ENCODE measurements at regions not wholly inside any gene's neighbourhood (a gene's known extent, or its start where the extent isn't known, plus 50 kb on each side); places are given as distances from the start of the nearest gene placed in this dataset.

DNA sequence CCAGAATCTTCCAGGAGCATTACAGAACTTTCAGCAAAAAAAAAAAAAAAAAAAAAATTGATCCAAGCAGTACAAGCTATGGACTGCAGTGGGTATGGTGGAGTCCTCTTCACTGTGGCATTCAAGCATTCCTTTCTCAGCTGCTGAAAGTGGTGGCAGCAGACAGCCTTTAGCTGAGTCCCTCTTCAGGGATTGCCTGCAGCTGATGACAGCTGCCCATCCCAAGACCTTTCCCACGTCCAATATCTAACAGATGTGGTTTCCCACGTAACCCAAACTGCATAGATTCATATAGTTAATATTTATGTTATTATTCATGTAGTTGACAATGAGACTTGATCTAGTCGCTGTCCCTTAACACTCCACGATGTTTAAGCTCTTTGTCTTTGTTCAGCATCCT lies 475.9 kb downstream of the TLE1 start:
- TF ChIP-seq, protein P1, sequence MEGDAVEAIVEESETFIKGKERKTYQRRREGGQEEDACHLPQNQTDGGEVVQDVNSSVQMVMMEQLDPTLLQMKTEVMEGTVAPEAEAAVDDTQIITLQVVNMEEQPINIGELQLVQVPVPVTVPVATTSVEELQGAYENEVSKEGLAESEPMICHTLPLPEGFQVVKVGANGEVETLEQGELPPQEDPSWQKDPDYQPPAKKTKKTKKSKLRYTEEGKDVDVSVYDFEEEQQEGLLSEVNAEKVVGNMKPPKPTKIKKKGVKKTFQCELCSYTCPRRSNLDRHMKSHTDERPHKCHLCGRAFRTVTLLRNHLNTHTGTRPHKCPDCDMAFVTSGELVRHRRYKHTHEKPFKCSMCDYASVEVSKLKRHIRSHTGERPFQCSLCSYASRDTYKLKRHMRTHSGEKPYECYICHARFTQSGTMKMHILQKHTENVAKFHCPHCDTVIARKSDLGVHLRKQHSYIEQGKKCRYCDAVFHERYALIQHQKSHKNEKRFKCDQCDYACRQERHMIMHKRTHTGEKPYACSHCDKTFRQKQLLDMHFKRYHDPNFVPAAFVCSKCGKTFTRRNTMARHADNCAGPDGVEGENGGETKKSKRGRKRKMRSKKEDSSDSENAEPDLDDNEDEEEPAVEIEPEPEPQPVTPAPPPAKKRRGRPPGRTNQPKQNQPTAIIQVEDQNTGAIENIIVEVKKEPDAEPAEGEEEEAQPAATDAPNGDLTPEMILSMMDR (IDR thresholded peaks at IDR 0.05): no peak
- TF ChIP-seq EP300 (IDR thresholded peaks at IDR 0.05): no peak
- TF ChIP-seq POLR2AphosphoS5 (IDR thresholded peaks at IDR 0.05): no peak
- no peak for TF ChIP-seq POLR2A (IDR thresholded peaks at IDR 0.05)
- Histone ChIP-seq H3K9me3 (peaks cover 0 to 6% (median 0%) of the 10 kb centered on the region in 3 donors), H3K36me3 (no peaks in the 10 kb centered on the region), H3K4me1 (no peaks in the 10 kb centered on the region), H3K4me3 (no peak overlapping the region), H3K27ac (no peak overlapping the region), H3K27me3 (no peaks in the 10 kb centered on the region)
- 89 to 92% methylated on average over 4 of the region's 4 CpGs for WGBS, 2 donors (ENCODE audit: low coverage in 1 of 2)
- no peak for ATAC-seq

DNA sequence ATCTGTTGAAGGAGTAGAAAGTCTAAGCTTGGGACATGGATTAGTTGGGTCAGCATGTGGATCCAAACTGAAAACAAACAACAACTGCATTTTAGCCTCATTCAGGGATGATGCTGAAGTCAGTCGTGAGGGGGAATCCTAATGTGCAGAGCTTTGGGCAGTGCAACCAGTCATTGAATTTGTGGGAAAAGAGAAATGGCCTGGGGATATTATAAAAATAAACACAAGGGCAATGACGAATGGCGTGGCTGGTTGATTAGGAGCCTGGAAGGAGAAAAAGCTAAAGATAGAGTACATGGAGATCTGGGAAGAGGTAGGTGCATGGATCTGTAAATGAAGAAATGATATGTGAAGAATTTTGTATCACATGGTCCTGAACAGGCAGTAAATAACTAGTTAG lies 477.6 kb downstream of the TLE1 start:
- no peaks in the 10 kb centered on the region for H3K9me3 ChIP-seq
- TF ChIP-seq, protein P1 (IDR thresholded peaks at IDR 0.05): no peak
- TF ChIP-seq EP300 (IDR thresholded peaks at IDR 0.05) (no peak), POLR2AphosphoS5 (IDR thresholded peaks at IDR 0.05) (no peak), POLR2A (IDR thresholded peaks at IDR 0.05) (no peak)
- H3K27ac ChIP-seq: no peak overlapping the region
- no peaks in the 10 kb centered on the region for H3K27me3 ChIP-seq
- H3K36me3 ChIP-seq: no peaks in the 10 kb centered on the region
- WGBS, 2 donors (ENCODE audit: low coverage in 1 of 2): 66 to 68% methylated on average over 2 to 3 of the region's 3 CpGs
- no peak for ATAC-seq
- H3K4me1 ChIP-seq: no peaks in the 10 kb centered on the region
- no peak overlapping the region for H3K4me3 ChIP-seq

DNA sequence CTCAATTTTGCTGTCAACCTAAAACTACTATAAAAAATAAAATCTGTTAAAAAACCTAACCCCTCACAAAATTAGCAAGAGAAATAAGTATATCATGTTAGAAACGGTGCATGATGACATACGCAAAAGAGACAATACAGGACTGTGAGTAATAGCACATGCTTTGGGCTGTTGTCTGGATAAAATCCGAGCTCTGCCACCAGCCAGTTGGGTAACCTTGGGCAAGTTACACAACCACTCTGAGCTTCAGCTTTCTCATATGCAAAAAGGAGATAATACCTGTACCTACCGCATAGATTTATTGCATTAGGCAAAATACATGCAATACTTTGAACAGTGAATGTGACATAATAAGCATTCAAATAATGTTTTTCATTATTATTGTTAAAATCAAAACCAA lies 481.7 kb downstream of the TLE1 start:
- no peak for TF ChIP-seq POLR2AphosphoS5 (IDR thresholded peaks at IDR 0.05)
- TF ChIP-seq, protein P1 (IDR thresholded peaks at IDR 0.05): no peak
- TF ChIP-seq EP300 (IDR thresholded peaks at IDR 0.05): no peak
- no peak for TF ChIP-seq POLR2A (IDR thresholded peaks at IDR 0.05)

DNA sequence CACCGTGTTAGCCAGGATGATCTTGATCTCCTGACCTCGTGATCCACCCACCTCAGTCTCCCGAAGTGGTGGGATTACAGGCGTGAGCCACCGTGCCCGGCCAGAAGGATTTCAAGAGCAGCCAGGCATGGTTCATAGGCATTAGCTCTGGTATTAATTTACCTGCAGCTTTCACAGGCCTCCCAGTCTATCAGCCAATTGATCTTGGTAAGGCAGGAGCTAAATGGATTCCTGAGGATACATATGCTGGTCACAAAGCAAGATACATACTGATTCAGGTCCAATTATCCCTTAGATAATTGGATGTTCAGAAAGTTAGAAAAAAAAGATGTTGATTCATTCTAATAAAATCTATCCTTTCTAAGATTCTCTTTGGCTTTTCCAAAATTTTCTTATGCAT lies 487.1 kb downstream of the TLE1 start:
- TF ChIP-seq, protein P1 (IDR thresholded peaks at IDR 0.05): no peak
- TF ChIP-seq POLR2A (IDR thresholded peaks at IDR 0.05): no peak
- H3K4me1 ChIP-seq: no peaks in the 10 kb centered on the region
- WGBS, 2 donors (ENCODE audit: low coverage in 1 of 2): 96 to 98% methylated on average over 5 of the region's 6 CpGs

More for the DNA sequence above, 481.7 kb downstream of the TLE1 start:
- ATAC-seq: no peak
- no peaks in the 10 kb centered on the region for H3K9me3 ChIP-seq
- H3K27ac ChIP-seq: no peak overlapping the region
- no peaks in the 10 kb centered on the region for H3K4me1 ChIP-seq
- no peaks in the 10 kb centered on the region for H3K36me3 ChIP-seq
- no peak overlapping the region for H3K4me3 ChIP-seq
- no peaks in the 10 kb centered on the region for H3K27me3 ChIP-seq
- WGBS, 2 donors (ENCODE audit: low coverage in 1 of 2): 86 to 94% methylated on average over 4 of the region's 4 CpGs

DNA sequence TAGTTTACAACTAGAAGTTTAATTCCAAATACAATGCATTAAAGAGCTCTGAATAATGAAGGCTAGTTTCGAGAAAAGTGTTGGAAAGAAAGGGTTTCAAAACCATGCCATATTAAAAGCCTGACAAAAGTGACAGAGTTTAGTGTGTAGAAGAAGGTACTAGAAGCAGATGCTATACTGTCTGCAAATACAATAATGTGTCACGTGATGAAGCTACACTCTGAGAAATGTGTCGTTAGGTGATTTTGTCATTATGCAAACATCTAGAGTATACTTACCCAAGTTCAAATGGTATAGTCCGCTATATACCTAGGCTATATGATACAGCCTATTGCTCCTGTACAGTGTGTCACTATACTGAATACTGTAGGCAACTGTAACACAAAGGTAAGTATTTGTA lies 494.1 kb downstream of the TLE1 start:
- H3K9me3 ChIP-seq: peaks cover 0 to 3% (median 0%) of the 10 kb centered on the region in 3 donors
- ATAC-seq: no peak
- no peaks in the 10 kb centered on the region for H3K36me3 ChIP-seq
- no peaks in the 10 kb centered on the region for H3K4me1 ChIP-seq
- no peaks in the 10 kb centered on the region for H3K27me3 ChIP-seq
- no peak overlapping the region for H3K4me3 ChIP-seq
- TF ChIP-seq POLR2A (IDR thresholded peaks at IDR 0.05) (no peak), POLR2AphosphoS5 (IDR thresholded peaks at IDR 0.05) (no peak), EP300 (IDR thresholded peaks at IDR 0.05) (no peak)
- TF ChIP-seq, protein P1 (IDR thresholded peaks at IDR 0.05): no peak
- no peak overlapping the region for H3K27ac ChIP-seq
- WGBS, 2 donors (ENCODE audit: low coverage in 1 of 2): 85 to 100% methylated on average over 4 of the region's 4 CpGs

More for the DNA sequence above, 487.1 kb downstream of the TLE1 start:
- no peak overlapping the region for H3K4me3 ChIP-seq
- no peaks in the 10 kb centered on the region for H3K36me3 ChIP-seq
- no peaks in the 10 kb centered on the region for H3K9me3 ChIP-seq
- H3K27me3 ChIP-seq: no peaks in the 10 kb centered on the region
- ATAC-seq: no peak
- H3K27ac ChIP-seq: no peak overlapping the region
